ENCODE measurements at regions not wholly inside any gene's neighbourhood (a gene's known extent, or its start where the extent isn't known, plus 50 kb on each side); places are given as distances from the start of the nearest gene placed in this dataset.

- Histone ChIP-seq H3K36me3 (ENCODE audit: insufficient read depth) (no peaks in the 10 kb centered on the region), H3K4me2 (no peak overlapping the region), H3K79me2 (replicated peaks; ENCODE audit: insufficient read depth) (no peaks in the 10 kb centered on the region), H4K20me1 (replicated peaks; ENCODE audit: insufficient read depth) (no peaks in the 10 kb centered on the region), H3K27ac (ENCODE audit: low read depth) (no peak overlapping the region), H2AFZ (peak overlapping the region; percentile 19; the same call in 1 of the 2 replicates), H3K4me3 (no peak overlapping the region), H3K9me2 (ENCODE audit: insufficient read depth) (0 out of 2 replicates have a peak, but pooled peaks cover 4% of the 10 kb centered on the region), H3F3A (replicated peaks; ENCODE audit: low read depth) (no peaks in the 10 kb centered on the region), H3K4me1 (ENCODE audit: insufficient read depth) (peaks cover 13% of the 10 kb centered on the region; the same call in 1 of the 2 replicates), H3K27me3 (ENCODE audit: insufficient read depth) (no peaks in the 10 kb centered on the region)
- TF ChIP-seq, protein P1, sequence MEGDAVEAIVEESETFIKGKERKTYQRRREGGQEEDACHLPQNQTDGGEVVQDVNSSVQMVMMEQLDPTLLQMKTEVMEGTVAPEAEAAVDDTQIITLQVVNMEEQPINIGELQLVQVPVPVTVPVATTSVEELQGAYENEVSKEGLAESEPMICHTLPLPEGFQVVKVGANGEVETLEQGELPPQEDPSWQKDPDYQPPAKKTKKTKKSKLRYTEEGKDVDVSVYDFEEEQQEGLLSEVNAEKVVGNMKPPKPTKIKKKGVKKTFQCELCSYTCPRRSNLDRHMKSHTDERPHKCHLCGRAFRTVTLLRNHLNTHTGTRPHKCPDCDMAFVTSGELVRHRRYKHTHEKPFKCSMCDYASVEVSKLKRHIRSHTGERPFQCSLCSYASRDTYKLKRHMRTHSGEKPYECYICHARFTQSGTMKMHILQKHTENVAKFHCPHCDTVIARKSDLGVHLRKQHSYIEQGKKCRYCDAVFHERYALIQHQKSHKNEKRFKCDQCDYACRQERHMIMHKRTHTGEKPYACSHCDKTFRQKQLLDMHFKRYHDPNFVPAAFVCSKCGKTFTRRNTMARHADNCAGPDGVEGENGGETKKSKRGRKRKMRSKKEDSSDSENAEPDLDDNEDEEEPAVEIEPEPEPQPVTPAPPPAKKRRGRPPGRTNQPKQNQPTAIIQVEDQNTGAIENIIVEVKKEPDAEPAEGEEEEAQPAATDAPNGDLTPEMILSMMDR (conservative IDR thresholded peaks at IDR 0.05; ENCODE audit: low read depth in 2 of 2), result no peak
- TF ChIP-seq NANOG (IDR thresholded peaks at IDR 0.05; ENCODE audit: borderline replicate concordance) (no peak), POLR2AphosphoS5 (IDR thresholded peaks at IDR 0.05; ENCODE audit: low read depth) (no peak)
- peaks cover 17% of the 10 kb centered on the region for H3K4me1 Mint-ChIP-seq
- peak; percentile 34 for DNase-seq (ENCODE audit: low spot score)
- no peaks in the 10 kb centered on the region for H3K9me3 Mint-ChIP-seq
- no peak overlapping the region for H3K27ac Mint-ChIP-seq
- no peaks in the 10 kb centered on the region for H3K36me3 Mint-ChIP-seq (ENCODE audit: low read depth)
- peak; percentile 50; the same call in 2 of the 3 replicates for ATAC-seq
- peaks cover 3% of the 10 kb centered on the region for H3K27me3 Mint-ChIP-seq (ENCODE audit: insufficient read depth, low read depth, poor library complexity)
- no peak overlapping the region for H3K4me3 Mint-ChIP-seq
Observed at GRCh38 chr3:190194506-190194905, 73.8 kb upstream of the P3H2 start.

- H3K4me2 ChIP-seq, result no peak overlapping the region
- H3K9me2 ChIP-seq (ENCODE audit: insufficient read depth), result 0 out of 2 replicates have a peak, but pooled peaks cover 4% of the 10 kb centered on the region
- H3K27me3 ChIP-seq (ENCODE audit: insufficient read depth), result no peaks in the 10 kb centered on the region
- H3K4me3 ChIP-seq, result no peak overlapping the region
- Mint-ChIP-seq H3K36me3 (ENCODE audit: low read depth) (no peaks in the 10 kb centered on the region), H3K27me3 (ENCODE audit: insufficient read depth, low read depth, poor library complexity) (peaks cover 3% of the 10 kb centered on the region), H3K9me3 (no peaks in the 10 kb centered on the region), H3K4me1 (peaks cover 17% of the 10 kb centered on the region), H3K27ac (no peak overlapping the region), H3K4me3 (no peak overlapping the region)
- no peaks in the 10 kb centered on the region for H4K20me1 ChIP-seq (replicated peaks; ENCODE audit: insufficient read depth)
- H3F3A ChIP-seq (replicated peaks; ENCODE audit: low read depth), result no peaks in the 10 kb centered on the region
- H3K79me2 ChIP-seq (replicated peaks; ENCODE audit: insufficient read depth), result no peaks in the 10 kb centered on the region
- ATAC-seq (no peak), DNase-seq (ENCODE audit: low spot score) (no peak)
- H3K27ac ChIP-seq (ENCODE audit: low read depth), result no peak overlapping the region
- no peak overlapping the region for H2AFZ ChIP-seq
- H3K36me3 ChIP-seq (ENCODE audit: insufficient read depth), result no peaks in the 10 kb centered on the region
- peaks cover 13% of the 10 kb centered on the region; the same call in 1 of the 2 replicates for H3K4me1 ChIP-seq (ENCODE audit: insufficient read depth)
- TF ChIP-seq EZH2phosphoT487 (IDR thresholded peaks at IDR 0.05; ENCODE audit: unreplicated experiment), result no peak
- no peak for TF ChIP-seq EZH2 (IDR thresholded peaks at IDR 0.05; ENCODE audit: low read depth, unreplicated experiment)
- TF ChIP-seq POLR2AphosphoS5 (IDR thresholded peaks at IDR 0.05; ENCODE audit: low read depth), result no peak
- TF ChIP-seq NANOG (IDR thresholded peaks at IDR 0.05; ENCODE audit: borderline replicate concordance), result no peak
- TF ChIP-seq STAT1 (IDR thresholded peaks at IDR 0.05; ENCODE audit: unreplicated experiment), result no peak
- TF ChIP-seq JUNB (IDR thresholded peaks at IDR 0.05; ENCODE audit: unreplicated experiment), result no peak
- TF ChIP-seq, protein P1 (conservative IDR thresholded peaks at IDR 0.05; ENCODE audit: low read depth in 2 of 2), result no peak
- TF ChIP-seq CREB1 (CRISPR knock-in tag; IDR thresholded peaks at IDR 0.05; ENCODE audit: low read depth), result no peak
- TF ChIP-seq, protein P2, sequence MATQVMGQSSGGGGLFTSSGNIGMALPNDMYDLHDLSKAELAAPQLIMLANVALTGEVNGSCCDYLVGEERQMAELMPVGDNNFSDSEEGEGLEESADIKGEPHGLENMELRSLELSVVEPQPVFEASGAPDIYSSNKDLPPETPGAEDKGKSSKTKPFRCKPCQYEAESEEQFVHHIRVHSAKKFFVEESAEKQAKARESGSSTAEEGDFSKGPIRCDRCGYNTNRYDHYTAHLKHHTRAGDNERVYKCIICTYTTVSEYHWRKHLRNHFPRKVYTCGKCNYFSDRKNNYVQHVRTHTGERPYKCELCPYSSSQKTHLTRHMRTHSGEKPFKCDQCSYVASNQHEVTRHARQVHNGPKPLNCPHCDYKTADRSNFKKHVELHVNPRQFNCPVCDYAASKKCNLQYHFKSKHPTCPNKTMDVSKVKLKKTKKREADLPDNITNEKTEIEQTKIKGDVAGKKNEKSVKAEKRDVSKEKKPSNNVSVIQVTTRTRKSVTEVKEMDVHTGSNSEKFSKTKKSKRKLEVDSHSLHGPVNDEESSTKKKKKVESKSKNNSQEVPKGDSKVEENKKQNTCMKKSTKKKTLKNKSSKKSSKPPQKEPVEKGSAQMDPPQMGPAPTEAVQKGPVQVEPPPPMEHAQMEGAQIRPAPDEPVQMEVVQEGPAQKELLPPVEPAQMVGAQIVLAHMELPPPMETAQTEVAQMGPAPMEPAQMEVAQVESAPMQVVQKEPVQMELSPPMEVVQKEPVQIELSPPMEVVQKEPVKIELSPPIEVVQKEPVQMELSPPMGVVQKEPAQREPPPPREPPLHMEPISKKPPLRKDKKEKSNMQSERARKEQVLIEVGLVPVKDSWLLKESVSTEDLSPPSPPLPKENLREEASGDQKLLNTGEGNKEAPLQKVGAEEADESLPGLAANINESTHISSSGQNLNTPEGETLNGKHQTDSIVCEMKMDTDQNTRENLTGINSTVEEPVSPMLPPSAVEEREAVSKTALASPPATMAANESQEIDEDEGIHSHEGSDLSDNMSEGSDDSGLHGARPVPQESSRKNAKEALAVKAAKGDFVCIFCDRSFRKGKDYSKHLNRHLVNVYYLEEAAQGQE (IDR thresholded peaks at IDR 0.05; ENCODE audit: unreplicated experiment), result no peak
- no peak for TF ChIP-seq ZNF114 (CRISPR knock-in tag; IDR thresholded peaks at IDR 0.05)
- no peak for TF ChIP-seq ETS1 (IDR thresholded peaks at IDR 0.05)
Observed at GRCh38 chr3:190193210-190193609, 72.5 kb upstream of the P3H2 start.
